Tibial artery (tissue), 4 donors: ENCODE measurements at regions not wholly inside any gene's neighbourhood (a gene's known extent, or its start where the extent isn't known, plus 50 kb on each side); places are given as distances from the start of the nearest gene placed in this dataset.

Source experiments
- DNase-seq, 2 donors: peaks; one replicate each; pipeline ENCODE4 v3.0.0-alpha.2; 2019
- H3K27ac ChIP-seq, 2 donors: fragments of 200-600 bp; sonication (generic) in 1 of 2; 1 replicate in 1 of 2; 2 replicates in 1 of 2; pipeline ENCODE4 v1.5.1; 2018 to 2019; ENCODE audit warnings: mild to moderate bottlenecking in 1 of 2
- H3K27me3 ChIP-seq, 2 donors: fragments of 200-600 bp; sonication (generic) in 1 of 2; one replicate each; pipeline versions ENCODE4 v1.5.1 to v1.6.0; 2016 to 2019
- H3K36me3 ChIP-seq, 3 donors: fragments of 200-600 bp; sonication (generic) in 2 of 3; one replicate each; pipeline ENCODE4 v1.5.1; 2016 to 2019; ENCODE audit warnings: mild to moderate bottlenecking in 2 of 3
- H3K4me1 ChIP-seq, 4 donors: fragments of 200-600 bp; sonication (generic) in 2 of 4; 1 replicate in 3 of 4; 2 replicates in 1 of 4; pipeline ENCODE4 v1.5.1; 2016 to 2019
- H3K4me3 ChIP-seq, 2 donors: fragments of 200-600 bp; sonication (generic) in 1 of 2; 1 replicate in 1 of 2; 2 replicates in 1 of 2; pipeline ENCODE4 v1.5.1; 2018 to 2019; ENCODE audit warnings: mild to moderate bottlenecking in 2 of 2
- H3K9me3 ChIP-seq, 3 donors: fragments of 200-600 bp; sonication (generic) in 1 of 3; one replicate each; pipeline ENCODE4 v1.5.1; 2016 to 2019
- CTCF ChIP-seq, 2 experiments: fragments of 200-600 bp in 1 of 2; fragments of 450-650 bp in 1 of 2; IDR thresholded peaks; one replicate each; pipeline ENCODE4 v1.5.1; 2017 to 2019; ENCODE audit warnings: antibody characterized with exemption in 2 of 2, mild to moderate bottlenecking in 1 of 2, moderate library complexity in 1 of 2
- intact Hi-C: fragments of 100-400 bp; cut with DNase I; formaldehyde crosslinking; loops from one replicate; pipeline ENCODE4 v1.15.0; 2023; ENCODE audit warnings: low total_unique reads

GRCh38 chr11:111018566-111018965, 227.0 kb upstream of the POU2AF2 start:
- no peaks in the 10 kb centered on the region for H3K36me3 ChIP-seq
- no peak overlapping the region for H3K4me3 ChIP-seq
- no peak for DNase-seq
- H3K4me1 ChIP-seq, result no peaks in the 10 kb centered on the region
- no peak for TF ChIP-seq CTCF (IDR thresholded peaks at IDR 0.05)
- H3K9me3 ChIP-seq, result no peaks in the 10 kb centered on the region
- intact Hi-C loops, result no loop called here
- no peaks in the 10 kb centered on the region for H3K27me3 ChIP-seq
- H3K27ac ChIP-seq, result no peak overlapping the region

GRCh38 chr11:111012491-111012890, 233.0 kb upstream of the POU2AF2 start:
- H3K4me3 ChIP-seq, result no peak overlapping the region
- no peak overlapping the region for H3K27ac ChIP-seq
- H3K9me3 ChIP-seq, result no peaks in the 10 kb centered on the region
- intact Hi-C loops, result no loop called here
- no peaks in the 10 kb centered on the region for H3K4me1 ChIP-seq
- no peak for TF ChIP-seq CTCF (IDR thresholded peaks at IDR 0.05)
- no peak for DNase-seq
- no peaks in the 10 kb centered on the region for H3K27me3 ChIP-seq
- no peaks in the 10 kb centered on the region for H3K36me3 ChIP-seq

GRCh38 chr11:111011275-111011594, 234.3 kb upstream of the POU2AF2 start:
- no peaks in the 10 kb centered on the region for H3K4me1 ChIP-seq
- H3K4me3 ChIP-seq, result no peak overlapping the region
- H3K27ac ChIP-seq, result no peak overlapping the region
- intact Hi-C loops, result no loop called here
- no peak for TF ChIP-seq CTCF (IDR thresholded peaks at IDR 0.05)
- DNase-seq, result no peak
- no peaks in the 10 kb centered on the region for H3K9me3 ChIP-seq
- H3K36me3 ChIP-seq, result no peaks in the 10 kb centered on the region
- H3K27me3 ChIP-seq, result no peaks in the 10 kb centered on the region

DNA sequence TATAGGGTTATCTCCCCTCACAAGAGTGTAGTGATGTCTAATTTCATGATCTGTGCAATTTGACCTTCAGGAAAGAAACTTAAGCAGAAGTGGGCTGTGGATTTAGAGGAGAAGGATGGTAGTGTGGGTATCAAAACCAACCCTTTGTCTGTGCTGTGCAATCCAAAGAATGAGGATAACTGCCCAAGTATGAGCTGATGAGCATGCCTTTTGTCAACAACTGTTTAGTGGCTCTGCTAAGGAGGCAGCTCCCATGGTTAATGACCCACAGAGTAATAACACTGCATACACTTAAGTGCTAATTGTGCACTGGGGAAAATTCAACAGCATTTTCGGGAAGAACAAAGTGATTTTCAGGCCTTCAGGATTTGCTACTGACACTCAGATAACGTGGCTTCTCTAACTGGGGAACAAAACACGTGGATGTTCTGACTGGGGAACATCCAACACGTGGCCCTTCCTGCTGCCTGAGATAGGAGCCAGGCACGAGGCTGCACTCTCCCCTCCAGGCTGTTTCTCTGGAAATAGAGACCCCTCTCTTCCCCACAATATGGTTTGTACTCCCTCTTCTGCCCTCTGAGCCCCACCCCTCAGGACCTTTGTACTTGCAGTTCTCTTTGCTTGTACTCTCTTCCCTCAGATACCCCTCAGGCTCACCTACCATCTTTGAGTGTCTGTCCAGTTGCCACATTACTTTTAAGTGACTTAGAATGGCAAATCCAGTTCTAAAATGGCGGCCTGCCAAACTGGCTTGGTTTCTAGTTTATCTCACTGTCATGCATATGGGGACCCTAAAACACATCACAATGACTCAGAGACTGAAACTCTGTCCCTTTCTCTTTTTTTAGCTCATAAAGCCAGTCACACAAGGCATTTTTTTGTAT, 234.9 kb upstream of the POU2AF2 start:
- no peak for DNase-seq
- no peaks in the 10 kb centered on the region for H3K9me3 ChIP-seq

DNA sequence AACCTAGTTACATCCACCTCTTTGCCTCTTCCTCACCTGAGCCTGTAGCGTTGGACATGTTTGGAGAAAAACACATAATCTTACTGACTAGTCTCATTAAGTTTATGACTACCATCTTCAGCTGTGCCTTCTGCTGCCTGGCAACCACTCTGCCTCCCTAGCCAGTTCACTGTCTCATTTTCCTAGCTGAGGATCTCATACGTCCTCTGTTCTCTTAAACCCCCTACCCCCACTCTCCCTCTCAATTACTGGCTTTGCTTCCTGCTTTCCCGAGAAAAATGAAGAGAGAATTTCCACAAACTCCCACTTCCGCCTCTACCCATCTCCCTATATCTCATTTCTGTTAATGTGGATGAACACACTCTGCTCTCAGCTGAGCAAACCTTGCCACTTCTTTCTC, 239.3 kb upstream of the POU2AF2 start:
- no peaks in the 10 kb centered on the region for H3K9me3 ChIP-seq
- peaks cover 0 to 10% (median 0%) of the 10 kb centered on the region in 4 donors for H3K4me1 ChIP-seq
- DNase-seq, result no peak
- no peaks in the 10 kb centered on the region for H3K36me3 ChIP-seq
- no peak for TF ChIP-seq CTCF (IDR thresholded peaks at IDR 0.05)
- H3K27ac ChIP-seq, result no peak overlapping the region
- no peaks in the 10 kb centered on the region for H3K27me3 ChIP-seq
- intact Hi-C loops, result no loop called here
- H3K4me3 ChIP-seq, result no peak overlapping the region

More for the DNA sequence above, 234.9 kb upstream of the POU2AF2 start:
- H3K4me1 ChIP-seq, result no peaks in the 10 kb centered on the region
- no peaks in the 10 kb centered on the region for H3K27me3 ChIP-seq
- H3K27ac ChIP-seq, result no peak overlapping the region
- intact Hi-C loops, result no loop called here
- H3K36me3 ChIP-seq, result no peaks in the 10 kb centered on the region
- TF ChIP-seq CTCF (IDR thresholded peaks at IDR 0.05), result no peak
- no peak overlapping the region for H3K4me3 ChIP-seq
